NCI-H2227 treated with DMSO at 0.1 percent for 48 hours (cell line): ENCODE measurements at regions not wholly inside any gene's neighbourhood (a gene's known extent, or its start where the extent isn't known, plus 50 kb on each side); places are given as distances from the start of the nearest gene placed in this dataset.
"Not testable (repeated sequence)": the region's sequence is repeated elsewhere in the genome, so short reads cannot be mapped to it uniquely, and the experiment has no call there.

ENCODE experiments used
- DNase-seq: peaks from one replicate; lab custom pipeline; 2025; lab: John Stamatoyannopoulos, UW

GRCh38 chr13:84579901-84580300 lies 697.6 kb upstream of the SLITRK1 start:
- DNase-seq: not testable (repeated sequence)

GRCh38 chr13:84574851-84575250 lies 692.6 kb upstream of the SLITRK1 start:
- DNase-seq: no peak

GRCh38 chr13:84571264-84571663 lies 689.0 kb upstream of the SLITRK1 start:
- no peak for DNase-seq

- no peak for DNase-seq
Observed at GRCh38 chr13:84570831-84571230, 688.6 kb upstream of the SLITRK1 start.

- no peak for DNase-seq
Observed at GRCh38 chr13:84569366-84569765, 687.1 kb upstream of the SLITRK1 start.

- no peak for DNase-seq
Observed at GRCh38 chr13:84567848-84568247, 685.6 kb upstream of the SLITRK1 start.

GRCh38 chr13:84566780-84567179 lies 684.5 kb upstream of the SLITRK1 start:
- no peak for DNase-seq

GRCh38 chr13:84563611-84564010 lies 681.3 kb upstream of the SLITRK1 start:
- DNase-seq: no peak

GRCh38 chr13:84553227-84553626 lies 671.0 kb upstream of the SLITRK1 start:
- DNase-seq: no peak

- DNase-seq: no peak
Observed at GRCh38 chr13:84543962-84544361, 661.7 kb upstream of the SLITRK1 start.

- DNase-seq: no peak
Observed at GRCh38 chr13:84542348-84542747, 660.1 kb upstream of the SLITRK1 start.

- no peak for DNase-seq
Observed at GRCh38 chr13:84536906-84537305, 654.6 kb upstream of the SLITRK1 start.

- DNase-seq: no peak
Observed at GRCh38 chr13:84528408-84529070, 646.3 kb upstream of the SLITRK1 start.

GRCh38 chr13:84525865-84526264 lies 643.6 kb upstream of the SLITRK1 start:
- no peak for DNase-seq

- DNase-seq: no peak
Observed at GRCh38 chr13:84524586-84524985, 642.3 kb upstream of the SLITRK1 start.

GRCh38 chr13:84500016-84500415 lies 617.7 kb upstream of the SLITRK1 start:
- DNase-seq: no peak

GRCh38 chr13:84497613-84498012 lies 615.3 kb upstream of the SLITRK1 start:
- DNase-seq: no peak

GRCh38 chr13:84491952-84492351 lies 609.7 kb upstream of the SLITRK1 start:
- no peak for DNase-seq

GRCh38 chr13:84487752-84488151 lies 605.5 kb upstream of the SLITRK1 start:
- no peak for DNase-seq

GRCh38 chr13:84481958-84482357 lies 599.7 kb upstream of the SLITRK1 start:
- no peak for DNase-seq

GRCh38 chr13:84479656-84480055 lies 597.4 kb upstream of the SLITRK1 start:
- no peak for DNase-seq

GRCh38 chr13:84470528-84470927 lies 588.3 kb upstream of the SLITRK1 start:
- DNase-seq: no peak

- no peak for DNase-seq
Observed at GRCh38 chr13:84466461-84466860, 584.2 kb upstream of the SLITRK1 start.

- DNase-seq: no peak
Observed at GRCh38 chr13:84460989-84461388, 578.7 kb upstream of the SLITRK1 start.
